Right lung (tissue), 2 donors: ENCODE measurements at regions not wholly inside any gene's neighbourhood (a gene's known extent, or its start where the extent isn't known, plus 50 kb on each side); places are given as distances from the start of the nearest gene placed in this dataset.

Experiments used
- DNase-seq, 2 donors: peaks; one replicate each; pipeline ENCODE4 v3.0.0-alpha.2; 2013

- DNase-seq = no peak
Measured at GRCh38 chr2:10183146-10183675, 60.7 kb downstream of the RRM2 start.

GRCh38 chr2:10184421-10184820 lies 61.9 kb downstream of the RRM2 start:
- DNase-seq = no peak

GRCh38 chr2:10185046-10185445 lies 62.5 kb downstream of the RRM2 start:
- peak in 1 of 2 donors; percentile 38 for DNase-seq

GRCh38 chr2:10185755-10186154 lies 63.2 kb downstream of the RRM2 start:
- no peak for DNase-seq

- DNase-seq = no peak
Measured at GRCh38 chr2:10186868-10187535, 64.5 kb downstream of the RRM2 start.

GRCh38 chr2:10187661-10188060 lies 65.1 kb downstream of the RRM2 start:
- no peak for DNase-seq

- DNase-seq = no peak
Measured at GRCh38 chr2:10188211-10188610, 65.7 kb downstream of the RRM2 start.

- no peak for DNase-seq
Measured at GRCh38 chr2:10188729-10189305, 66.3 kb downstream of the RRM2 start.

- DNase-seq = no peak
Measured at GRCh38 chr2:10190255-10190654, 67.7 kb downstream of the RRM2 start.

- DNase-seq = no peak
Measured at GRCh38 chr2:10190737-10191532, 68.4 kb downstream of the RRM2 start.

- DNase-seq = no peak
Measured at GRCh38 chr2:10191554-10191953, 69.0 kb downstream of the RRM2 start.

- no peak for DNase-seq
Measured at GRCh38 chr2:10192392-10193015, 70.0 kb downstream of the RRM2 start.

- DNase-seq = no peak
Measured at GRCh38 chr2:10193276-10193795, 70.8 kb downstream of the RRM2 start.

- DNase-seq = peak; percentile 16 to 36
Measured at GRCh38 chr2:10193851-10194820, 71.6 kb downstream of the RRM2 start.

- DNase-seq = no peak
Measured at GRCh38 chr2:10195278-10196109, 73.0 kb downstream of the RRM2 start.

GRCh38 chr2:10196110-10196892 lies 73.8 kb downstream of the RRM2 start:
- peak; percentile 56 for DNase-seq

GRCh38 chr2:10196948-10197696 lies 74.6 kb downstream of the RRM2 start:
- no peak for DNase-seq

- no peak for DNase-seq
Measured at GRCh38 chr2:10197697-10198076, 75.1 kb downstream of the RRM2 start.
